ENCODE measurements at regions not wholly inside any gene's neighbourhood (a gene's known extent, or its start where the extent isn't known, plus 50 kb on each side); places are given as distances from the start of the nearest gene placed in this dataset.

- H3K27me3 ChIP-seq (ENCODE audit: control insufficient read depth in 1 of 2, insufficient read depth in 2 of 2, low read length in 1 of 2), result no peaks in the 10 kb centered on the region
- intact Hi-C loops (cut with DNase I), result no loop called here
- 85 to 87% methylated on average over 8 of the region's 8 CpGs for WGBS, 2 donors
- ATAC-seq (ENCODE audit: low FRiP score) (no peak), DNase-seq (no peak)
- no peak overlapping the region for H3K4me3 ChIP-seq (ENCODE audit: low read length in 2 of 2)
- no peaks in the 10 kb centered on the region for H3K36me3 ChIP-seq (ENCODE audit: control insufficient read depth in 1 of 2, insufficient read depth in 2 of 2, low read length in 1 of 2)
- no peaks in the 10 kb centered on the region for H3K9me3 ChIP-seq (ENCODE audit: control insufficient read depth, low read length)
- H3K27ac ChIP-seq (ENCODE audit: low read depth in 1 of 2, low read length in 2 of 2), result no peak overlapping the region
- no peaks in the 10 kb centered on the region for H3K4me1 ChIP-seq (ENCODE audit: control insufficient read depth in 1 of 2, insufficient read depth in 2 of 2, low read length in 2 of 2)
Observed at GRCh38 chr6:15994814-15995459, 133.9 kb upstream of the MYLIP start.

DNA sequence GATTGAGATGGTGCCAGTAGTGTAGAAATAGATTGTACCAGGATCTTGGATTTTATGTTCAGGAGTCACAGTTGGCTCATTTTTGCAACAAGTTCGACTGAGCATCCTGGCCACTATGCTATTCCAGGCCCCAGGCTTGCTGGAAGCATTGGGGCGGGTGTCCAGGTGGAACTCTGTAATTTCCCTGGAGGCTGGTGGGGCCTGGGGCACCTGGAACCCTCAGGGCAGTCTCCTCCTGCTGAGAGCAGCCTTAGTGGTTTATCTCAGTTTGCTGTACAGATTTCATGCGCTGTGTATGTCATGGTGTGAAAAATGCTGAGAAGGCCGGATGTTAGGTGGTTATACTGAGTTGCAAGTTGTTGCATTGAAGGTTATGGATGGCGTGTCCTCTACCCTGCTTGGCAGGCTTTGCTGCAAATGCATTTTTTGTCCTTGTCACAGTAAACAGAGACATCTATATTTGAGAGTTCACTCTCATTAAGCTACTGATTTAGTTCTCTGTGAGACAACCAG is 135.1 kb upstream of the MYLIP start:
- intact Hi-C loops (cut with DNase I), result no loop called here
- Histone ChIP-seq H3K27me3 (ENCODE audit: control insufficient read depth in 1 of 2, insufficient read depth in 2 of 2, low read length in 1 of 2) (no peaks in the 10 kb centered on the region), H3K27ac (ENCODE audit: low read depth in 1 of 2, low read length in 2 of 2) (no peak overlapping the region), H3K36me3 (ENCODE audit: control insufficient read depth in 1 of 2, insufficient read depth in 2 of 2, low read length in 1 of 2) (no peaks in the 10 kb centered on the region), H3K4me3 (ENCODE audit: low read length in 2 of 2) (no peak overlapping the region), H3K4me1 (ENCODE audit: control insufficient read depth in 1 of 2, insufficient read depth in 2 of 2, low read length in 2 of 2) (no peaks in the 10 kb centered on the region), H3K9me3 (ENCODE audit: control insufficient read depth, low read length) (no peaks in the 10 kb centered on the region)
- DNase-seq, result no peak
- 94 to 96% methylated on average over 5 of the region's 5 CpGs for WGBS, 2 donors
- no peak for ATAC-seq (ENCODE audit: low FRiP score)

DNA sequence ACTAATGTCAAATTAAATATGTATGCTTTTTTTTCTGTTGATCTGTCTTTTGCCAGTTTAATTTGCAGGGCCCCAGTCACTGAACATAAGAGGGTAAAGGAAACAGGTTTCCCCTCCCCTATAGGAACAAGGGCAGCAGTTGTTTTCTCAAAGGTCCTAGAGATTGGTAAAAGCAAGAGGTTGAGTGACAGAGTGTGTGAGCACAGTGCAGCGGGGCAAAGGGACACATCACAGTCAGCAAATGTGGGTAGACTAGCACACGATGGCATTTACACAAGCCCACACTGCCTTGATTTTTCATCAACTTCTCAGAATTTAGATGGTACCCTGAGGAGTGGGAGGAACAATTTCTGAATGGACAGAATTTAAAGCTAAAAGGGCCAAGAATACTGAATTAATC is 138.7 kb upstream of the MYLIP start:
- no peaks in the 10 kb centered on the region for H3K27me3 ChIP-seq (ENCODE audit: control insufficient read depth in 1 of 2, insufficient read depth in 2 of 2, low read length in 1 of 2)
- no peak for ATAC-seq (ENCODE audit: low FRiP score)
- no peaks in the 10 kb centered on the region for H3K4me1 ChIP-seq (ENCODE audit: control insufficient read depth in 1 of 2, insufficient read depth in 2 of 2, low read length in 2 of 2)
- H3K4me3 ChIP-seq (ENCODE audit: low read length in 2 of 2), result no peak overlapping the region
- H3K36me3 ChIP-seq (ENCODE audit: control insufficient read depth in 1 of 2, insufficient read depth in 2 of 2, low read length in 1 of 2), result no peaks in the 10 kb centered on the region
- no peaks in the 10 kb centered on the region for H3K9me3 ChIP-seq (ENCODE audit: control insufficient read depth, low read length)
- no peak for DNase-seq
- H3K27ac ChIP-seq (ENCODE audit: low read depth in 1 of 2, low read length in 2 of 2), result no peak overlapping the region
- WGBS, 2 donors, result 86 to 89% methylated on average over 2 of the region's 2 CpGs
- intact Hi-C loops (cut with DNase I), result no loop called here

GRCh38 chr6:15989397-15989796 is 139.5 kb upstream of the MYLIP start:
- H3K9me3 ChIP-seq (ENCODE audit: control insufficient read depth, low read length), result no peaks in the 10 kb centered on the region
- H3K27ac ChIP-seq (ENCODE audit: low read depth in 1 of 2, low read length in 2 of 2), result no peak overlapping the region
- DNase-seq, result no peak
- H3K27me3 ChIP-seq (ENCODE audit: control insufficient read depth in 1 of 2, insufficient read depth in 2 of 2, low read length in 1 of 2), result no peaks in the 10 kb centered on the region
- no peaks in the 10 kb centered on the region for H3K36me3 ChIP-seq (ENCODE audit: control insufficient read depth in 1 of 2, insufficient read depth in 2 of 2, low read length in 1 of 2)
- intact Hi-C loops (cut with DNase I), result no loop called here
- H3K4me1 ChIP-seq (ENCODE audit: control insufficient read depth in 1 of 2, insufficient read depth in 2 of 2, low read length in 2 of 2), result no peaks in the 10 kb centered on the region
- ATAC-seq (ENCODE audit: low FRiP score), result no peak
- H3K4me3 ChIP-seq (ENCODE audit: low read length in 2 of 2), result no peak overlapping the region
- WGBS, 2 donors, result 88 to 95% methylated on average over 2 of the region's 2 CpGs

DNA sequence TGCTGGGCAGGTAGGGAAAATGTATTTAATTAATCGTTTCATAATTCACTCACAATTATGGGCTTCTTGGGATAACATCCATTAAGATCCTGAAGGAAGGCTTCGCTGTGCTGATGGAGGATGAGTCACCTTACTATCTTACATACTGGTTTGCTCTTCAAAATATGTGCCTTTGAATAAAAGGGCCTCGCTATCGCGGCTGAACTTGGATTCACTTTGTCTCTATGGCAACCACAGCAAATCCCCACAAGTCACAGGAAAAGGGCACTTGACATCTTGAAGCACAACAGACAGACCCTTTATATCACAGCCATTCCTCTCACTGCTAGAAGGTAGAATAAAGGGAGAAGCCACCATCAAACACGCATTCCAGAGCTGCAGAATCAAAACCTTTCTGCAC is 141.3 kb upstream of the MYLIP start:
- no peaks in the 10 kb centered on the region for H3K27me3 ChIP-seq (ENCODE audit: control insufficient read depth in 1 of 2, insufficient read depth in 2 of 2, low read length in 1 of 2)
- H3K36me3 ChIP-seq (ENCODE audit: control insufficient read depth in 1 of 2, insufficient read depth in 2 of 2, low read length in 1 of 2), result no peaks in the 10 kb centered on the region
- H3K9me3 ChIP-seq (ENCODE audit: control insufficient read depth, low read length), result no peaks in the 10 kb centered on the region
- intact Hi-C loops (cut with DNase I), result no loop called here
- H3K4me1 ChIP-seq (ENCODE audit: control insufficient read depth in 1 of 2, insufficient read depth in 2 of 2, low read length in 2 of 2), result no peaks in the 10 kb centered on the region
- no peak overlapping the region for H3K27ac ChIP-seq (ENCODE audit: low read depth in 1 of 2, low read length in 2 of 2)
- H3K4me3 ChIP-seq (ENCODE audit: low read length in 2 of 2), result no peak overlapping the region
- 72 to 73% methylated on average over 6 of the region's 6 CpGs for WGBS, 2 donors
- DNase-seq (no peak), ATAC-seq (ENCODE audit: low FRiP score) (no peak)

- Histone ChIP-seq H3K4me1 (ENCODE audit: control insufficient read depth in 1 of 2, insufficient read depth in 2 of 2, low read length in 2 of 2) (no peaks in the 10 kb centered on the region), H3K9me3 (ENCODE audit: control insufficient read depth, low read length) (no peaks in the 10 kb centered on the region), H3K36me3 (ENCODE audit: control insufficient read depth in 1 of 2, insufficient read depth in 2 of 2, low read length in 1 of 2) (no peaks in the 10 kb centered on the region), H3K4me3 (ENCODE audit: low read length in 2 of 2) (no peak overlapping the region), H3K27me3 (ENCODE audit: control insufficient read depth in 1 of 2, insufficient read depth in 2 of 2, low read length in 1 of 2) (no peaks in the 10 kb centered on the region), H3K27ac (ENCODE audit: low read depth in 1 of 2, low read length in 2 of 2) (no peak overlapping the region)
- DNase-seq (no peak), ATAC-seq (ENCODE audit: low FRiP score) (no peak)
- intact Hi-C loops (cut with DNase I), result no loop called here
- 76 to 84% methylated on average over 5 of the region's 5 CpGs for WGBS, 2 donors
Observed at GRCh38 chr6:15986027-15986629, 142.8 kb upstream of the MYLIP start.

DNA sequence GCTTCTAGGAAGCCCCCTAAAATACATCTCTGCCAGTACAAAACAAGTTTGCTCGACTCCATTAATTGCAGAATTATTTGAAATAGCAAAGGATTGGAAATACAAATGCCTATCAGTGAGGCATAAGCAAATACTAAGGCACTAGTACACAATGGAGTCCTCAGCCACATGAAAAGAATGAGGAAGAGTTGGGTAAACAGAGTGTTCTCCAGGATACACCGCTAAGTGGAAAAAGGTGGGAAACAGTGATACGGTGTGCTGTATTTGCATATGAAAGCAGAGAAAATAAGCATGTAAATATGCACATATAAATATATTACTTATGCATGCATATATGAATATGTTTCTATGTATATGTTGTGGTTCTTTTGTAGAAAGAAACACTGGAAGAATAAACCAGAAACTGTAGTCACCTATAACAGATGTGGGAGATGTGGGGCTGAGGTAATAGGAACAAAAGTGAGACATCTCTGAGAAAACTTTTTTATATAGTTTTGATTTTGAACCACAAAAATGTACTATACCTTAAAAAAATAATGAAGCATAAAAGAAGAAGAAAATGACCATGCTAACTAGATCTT is 143.4 kb upstream of the MYLIP start:
- Histone ChIP-seq H3K4me3 (ENCODE audit: low read length in 2 of 2) (no peak overlapping the region), H3K36me3 (ENCODE audit: control insufficient read depth in 1 of 2, insufficient read depth in 2 of 2, low read length in 1 of 2) (no peaks in the 10 kb centered on the region), H3K4me1 (ENCODE audit: control insufficient read depth in 1 of 2, insufficient read depth in 2 of 2, low read length in 2 of 2) (no peaks in the 10 kb centered on the region), H3K9me3 (ENCODE audit: control insufficient read depth, low read length) (no peaks in the 10 kb centered on the region), H3K27me3 (ENCODE audit: control insufficient read depth in 1 of 2, insufficient read depth in 2 of 2, low read length in 1 of 2) (no peaks in the 10 kb centered on the region), H3K27ac (ENCODE audit: low read depth in 1 of 2, low read length in 2 of 2) (no peak overlapping the region)
- WGBS, 2 donors, result 92% methylated on average over 3 of the region's 3 CpGs
- ATAC-seq (ENCODE audit: low FRiP score), result no peak
- DNase-seq, result no peak
- intact Hi-C loops (cut with DNase I), result no loop called here

DNA sequence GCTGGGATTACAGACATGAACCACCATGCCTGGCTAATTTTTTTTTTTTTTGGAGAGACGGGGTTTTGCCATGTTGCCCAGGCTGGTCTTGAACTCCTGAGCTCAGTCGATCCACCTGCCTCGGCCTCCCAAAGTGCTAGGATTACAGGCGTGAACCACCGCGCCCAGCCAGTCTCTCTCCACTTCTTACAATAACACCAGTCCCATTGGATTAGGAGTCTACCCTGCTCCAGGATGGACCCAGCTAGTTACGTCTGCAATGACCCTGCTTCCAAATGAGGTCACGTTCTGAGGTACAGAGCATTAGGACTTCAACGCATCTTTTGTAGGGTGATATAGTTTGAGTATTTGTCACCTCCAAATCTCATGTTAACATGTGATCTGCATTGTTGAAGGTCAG is 146.9 kb upstream of the MYLIP start:
- Histone ChIP-seq H3K9me3 (ENCODE audit: control insufficient read depth, low read length) (no peaks in the 10 kb centered on the region), H3K4me1 (ENCODE audit: control insufficient read depth in 1 of 2, insufficient read depth in 2 of 2, low read length in 2 of 2) (no peaks in the 10 kb centered on the region), H3K4me3 (ENCODE audit: low read length in 2 of 2) (no peak overlapping the region), H3K36me3 (ENCODE audit: control insufficient read depth in 1 of 2, insufficient read depth in 2 of 2, low read length in 1 of 2) (no peaks in the 10 kb centered on the region), H3K27me3 (ENCODE audit: control insufficient read depth in 1 of 2, insufficient read depth in 2 of 2, low read length in 1 of 2) (no peaks in the 10 kb centered on the region), H3K27ac (ENCODE audit: low read depth in 1 of 2, low read length in 2 of 2) (no peak overlapping the region)
- ATAC-seq (ENCODE audit: low FRiP score) (no peak), DNase-seq (no peak)
- intact Hi-C loops (cut with DNase I), result no loop called here
- 94 to 96% methylated on average over 9 of the region's 9 CpGs for WGBS, 2 donors

DNA sequence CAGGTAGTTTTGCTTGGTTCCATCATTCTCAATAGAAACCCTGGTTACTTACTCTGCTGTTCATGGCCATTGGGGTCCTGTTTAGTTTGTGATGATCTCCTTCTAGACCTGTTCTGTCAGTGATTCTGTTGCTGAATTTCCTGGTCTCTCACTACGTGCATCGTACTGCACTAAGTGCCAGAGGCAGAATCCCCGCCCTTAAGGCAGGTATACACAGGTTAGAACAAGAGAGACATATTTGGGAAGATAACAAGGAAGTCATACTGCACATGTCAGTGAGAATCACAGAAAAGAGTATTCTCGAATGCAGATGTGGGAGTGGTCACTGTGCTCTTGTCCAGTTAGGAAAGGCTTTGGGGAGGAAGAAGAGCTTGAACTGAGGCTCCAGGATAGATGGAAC is 148.1 kb upstream of the MYLIP start:
- H3K36me3 ChIP-seq (ENCODE audit: control insufficient read depth in 1 of 2, insufficient read depth in 2 of 2, low read length in 1 of 2), result no peaks in the 10 kb centered on the region
- no peaks in the 10 kb centered on the region for H3K27me3 ChIP-seq (ENCODE audit: control insufficient read depth in 1 of 2, insufficient read depth in 2 of 2, low read length in 1 of 2)
- intact Hi-C loops (cut with DNase I), result no loop called here
- no peaks in the 10 kb centered on the region for H3K9me3 ChIP-seq (ENCODE audit: control insufficient read depth, low read length)
- no peak for DNase-seq
- no peak overlapping the region for H3K4me3 ChIP-seq (ENCODE audit: low read length in 2 of 2)
- WGBS, 2 donors, result 90 to 91% methylated on average over 4 of the region's 4 CpGs
- ATAC-seq (ENCODE audit: low FRiP score), result no peak
- H3K4me1 ChIP-seq (ENCODE audit: control insufficient read depth in 1 of 2, insufficient read depth in 2 of 2, low read length in 2 of 2), result no peaks in the 10 kb centered on the region
- H3K27ac ChIP-seq (ENCODE audit: low read depth in 1 of 2, low read length in 2 of 2), result no peak overlapping the region
